Activated gamma-delta T cell (primary cell): ENCODE measurements at regions not wholly inside any gene's neighbourhood (a gene's known extent, or its start where the extent isn't known, plus 50 kb on each side); places are given as distances from the start of the nearest gene placed in this dataset.
A peak's percentile ranks its signal among the peaks of the same experiment; 100 is the strongest.

Source experiments
- DNase-seq: peaks from one replicate; lab custom pipeline; 2025; lab: John Stamatoyannopoulos, UW

DNA sequence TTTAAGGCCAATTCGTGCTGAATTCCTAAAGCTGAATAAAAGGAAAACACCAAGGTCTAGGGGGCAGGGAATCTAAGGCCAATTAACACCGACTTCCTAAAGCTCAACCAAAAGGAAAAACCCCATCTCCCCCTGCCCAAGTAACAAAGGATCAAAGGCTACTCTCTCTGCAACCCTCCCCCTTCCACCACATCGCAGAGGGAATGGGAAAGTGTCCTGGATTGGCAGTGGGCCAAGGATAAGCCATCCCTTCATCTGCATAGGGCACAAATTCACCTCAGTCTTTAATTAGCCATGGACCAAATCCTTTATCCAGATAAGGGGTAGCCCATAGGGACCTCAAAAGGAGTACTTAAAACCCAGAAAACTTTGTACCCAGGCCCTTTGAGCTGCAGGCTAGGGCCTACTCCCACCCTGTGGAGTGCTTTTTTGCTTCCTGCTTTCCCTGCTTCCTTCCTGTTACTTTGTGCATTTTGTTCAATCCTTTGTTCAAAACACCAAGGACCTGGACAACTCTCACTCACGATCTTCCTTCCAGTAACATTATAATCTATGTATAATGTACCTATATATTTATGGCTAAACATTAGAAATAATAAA lies 2119.8 kb upstream of the CELF4 start:
- no peak for DNase-seq

- no peak for DNase-seq
Observed at GRCh38 chr18:39681061-39681460, 2115.5 kb upstream of the CELF4 start.

DNA sequence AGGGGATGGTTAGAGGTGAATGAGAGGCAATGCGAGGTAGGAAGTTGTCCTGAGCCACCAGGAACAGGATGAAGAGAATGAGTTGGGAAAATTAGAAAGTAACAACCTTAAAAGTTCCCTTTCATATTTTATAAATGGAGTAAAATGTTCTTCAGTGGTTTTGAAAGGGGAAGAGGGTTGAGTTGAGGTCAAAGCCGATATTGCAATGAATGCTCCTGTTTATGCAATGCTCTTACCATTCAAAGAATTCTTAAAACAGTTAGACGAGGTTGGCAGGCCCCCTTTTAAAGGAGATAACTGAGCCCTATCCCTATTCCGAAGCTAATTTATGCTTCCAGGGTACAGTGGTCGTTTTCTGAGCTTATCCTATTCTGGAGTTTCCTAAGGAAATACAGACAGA lies 2110.3 kb upstream of the CELF4 start:
- no peak for DNase-seq

DNA sequence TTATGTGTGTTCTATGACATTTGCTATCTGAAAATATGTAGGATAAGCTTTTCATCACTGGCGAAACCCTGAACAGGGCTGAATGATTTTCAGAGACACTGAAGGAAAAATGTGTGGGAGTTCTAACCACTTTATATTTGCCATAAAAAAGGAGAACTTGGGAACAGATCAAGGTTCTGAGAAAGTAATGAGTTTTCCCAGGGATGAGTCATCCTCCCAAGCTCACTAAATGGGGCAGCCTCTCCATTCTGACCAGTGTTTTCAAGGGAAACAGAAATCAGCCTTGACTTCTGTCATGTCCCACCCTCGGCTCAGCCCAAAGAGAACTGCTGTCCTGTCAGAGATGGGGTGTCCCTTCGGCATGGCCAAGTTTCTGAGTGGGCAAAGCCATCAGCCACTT lies 2109.8 kb upstream of the CELF4 start:
- no peak for DNase-seq

DNA sequence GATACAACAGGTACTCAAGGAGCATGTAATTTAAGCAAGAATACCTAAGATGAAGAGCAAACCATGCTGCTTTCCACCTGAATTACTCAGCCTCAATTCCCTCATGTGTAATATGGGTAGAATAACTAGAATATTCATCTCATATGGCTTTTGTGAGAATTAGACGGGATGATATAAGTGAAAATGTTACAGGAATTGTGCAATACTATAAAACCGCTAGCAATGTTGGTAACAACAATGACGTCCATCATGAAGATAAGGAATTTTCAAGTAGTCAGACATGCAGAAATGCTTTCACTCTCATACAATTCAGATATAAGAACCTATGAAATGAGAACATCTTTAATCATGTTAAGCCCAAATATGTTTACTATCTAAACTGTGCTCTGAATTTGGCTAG lies 2106.6 kb upstream of the CELF4 start:
- no peak for DNase-seq

- no peak for DNase-seq
Observed at GRCh38 chr18:39667905-39668304, 2102.3 kb upstream of the CELF4 start.

DNA sequence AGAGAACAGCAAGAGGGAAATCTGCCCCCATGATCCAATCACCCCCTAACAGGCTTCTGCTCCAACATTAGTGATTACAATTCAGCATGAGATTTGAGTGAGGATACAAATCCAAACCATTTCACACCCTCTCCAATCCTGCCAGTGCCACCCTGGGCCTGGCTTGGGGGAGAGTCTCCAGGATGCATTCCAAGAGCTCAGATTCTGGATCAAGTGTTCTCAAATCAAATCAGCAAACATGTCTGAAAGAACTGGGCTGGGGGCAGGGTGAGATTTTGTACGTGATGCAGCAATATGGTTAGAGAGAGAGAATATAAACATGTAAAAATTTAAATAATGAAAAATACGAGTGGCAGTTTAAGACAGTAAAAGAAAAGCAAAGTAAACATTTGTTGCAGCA lies 2100.9 kb upstream of the CELF4 start:
- DNase-seq, result no peak

DNA sequence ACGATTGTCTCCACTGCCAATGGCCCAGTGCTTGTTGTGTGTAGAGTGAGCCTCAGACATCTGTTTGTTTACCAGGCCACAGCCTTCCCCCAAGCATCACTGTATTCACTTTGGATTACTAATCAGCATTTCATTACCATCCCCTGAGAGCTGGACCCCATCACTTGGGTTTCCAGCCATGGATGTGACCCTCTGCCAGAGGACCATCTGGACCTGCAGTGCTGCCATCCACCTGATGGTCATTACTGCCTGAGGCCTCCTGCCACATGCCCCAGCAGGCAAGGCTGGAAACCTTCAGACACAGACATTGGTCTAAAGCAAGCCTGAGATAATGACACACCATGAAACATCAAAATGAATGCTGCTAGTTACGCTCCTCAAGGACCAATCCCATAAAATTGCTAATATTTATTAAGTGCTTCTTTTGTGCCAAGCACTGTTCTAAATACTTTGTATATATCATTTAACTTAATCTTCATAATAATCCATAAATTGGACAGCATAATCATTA lies 2096.3 kb upstream of the CELF4 start:
- no peak for DNase-seq

DNA sequence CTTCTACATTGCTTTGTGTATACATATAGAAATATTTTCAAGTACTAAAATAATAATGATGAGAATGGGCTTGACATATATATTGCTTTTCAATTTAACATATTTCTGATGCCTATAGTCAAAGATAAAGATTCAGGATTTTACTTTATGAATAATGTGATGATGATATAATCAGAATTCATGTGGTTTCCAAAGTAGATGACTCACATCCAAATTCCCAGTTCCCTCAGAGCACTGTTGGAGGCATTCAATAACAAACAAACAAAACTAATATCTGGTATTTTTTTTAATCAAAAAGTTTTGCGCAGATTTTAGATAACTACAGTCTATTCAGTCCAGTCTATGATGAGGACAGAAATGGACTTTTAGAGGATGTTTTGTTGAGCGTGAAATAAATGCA lies 2094.5 kb upstream of the CELF4 start:
- no peak for DNase-seq

DNA sequence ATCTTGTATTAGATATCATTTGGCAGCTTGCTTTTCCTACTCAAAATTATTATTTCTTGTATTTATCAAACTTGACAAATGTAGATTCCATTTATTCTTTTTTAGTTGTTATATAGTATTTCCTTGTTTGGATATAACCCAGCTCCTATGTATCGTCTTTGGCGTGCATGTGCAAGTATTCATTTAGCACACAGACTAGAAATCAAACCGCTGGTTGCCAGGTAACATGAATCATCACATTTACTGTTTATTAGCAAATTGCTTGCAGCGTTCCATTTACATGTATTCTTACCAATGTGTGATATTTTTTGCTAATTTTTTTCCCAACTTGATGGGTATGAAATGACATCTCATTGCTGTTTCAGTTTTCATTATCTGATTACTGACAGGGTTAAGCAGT lies 2089.7 kb upstream of the CELF4 start:
- no peak for DNase-seq

DNA sequence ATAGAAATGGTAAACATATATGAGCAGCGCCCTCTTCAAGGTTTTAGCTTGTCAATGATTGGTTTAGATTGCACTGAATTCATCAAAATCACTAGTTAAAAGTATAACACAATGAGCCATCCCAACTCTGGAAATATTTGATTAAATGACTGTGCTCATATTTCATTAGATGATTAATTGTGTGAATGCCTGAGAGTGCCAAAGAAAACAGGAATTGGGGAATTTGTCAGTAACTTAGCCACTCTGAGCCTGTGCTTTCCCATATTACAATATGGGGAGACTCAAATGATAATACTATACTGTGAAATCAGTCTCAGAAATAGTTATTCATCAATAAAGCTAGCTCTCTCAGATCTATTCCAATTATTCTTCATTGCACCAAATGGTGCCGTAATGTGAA lies 2087.6 kb upstream of the CELF4 start:
- DNase-seq, result no peak

- DNase-seq, result no peak
Observed at GRCh38 chr18:39648616-39649015, 2083.0 kb upstream of the CELF4 start.

GRCh38 chr18:39647627-39648534 lies 2082.3 kb upstream of the CELF4 start:
- DNase-seq, result no peak

GRCh38 chr18:39638224-39638623 lies 2072.6 kb upstream of the CELF4 start:
- DNase-seq, result no peak

GRCh38 chr18:39636931-39637330 lies 2071.3 kb upstream of the CELF4 start:
- no peak for DNase-seq

DNA sequence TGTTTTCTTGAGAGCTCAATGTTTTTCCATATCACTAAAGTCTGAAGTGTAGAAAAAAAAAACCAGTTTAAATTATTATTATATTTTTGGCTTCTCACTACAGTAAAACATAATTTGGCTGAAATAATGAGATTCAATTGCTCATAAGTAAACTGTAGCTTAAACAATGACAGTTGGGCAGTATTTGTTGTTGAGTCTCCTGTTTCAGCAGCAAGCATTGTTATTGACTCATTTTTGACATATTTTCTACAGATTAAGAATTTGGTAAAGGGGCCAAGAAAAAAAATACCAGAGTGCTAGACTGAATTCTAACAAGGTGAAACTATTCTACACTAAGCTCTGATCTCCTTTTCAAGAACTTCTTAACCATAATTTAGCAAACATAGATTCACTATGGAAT lies 2070.4 kb upstream of the CELF4 start:
- no peak for DNase-seq

GRCh38 chr18:39635192-39635591 lies 2069.6 kb upstream of the CELF4 start:
- no peak for DNase-seq

- no peak for DNase-seq
Observed at GRCh38 chr18:39627936-39628335, 2062.3 kb upstream of the CELF4 start.

DNA sequence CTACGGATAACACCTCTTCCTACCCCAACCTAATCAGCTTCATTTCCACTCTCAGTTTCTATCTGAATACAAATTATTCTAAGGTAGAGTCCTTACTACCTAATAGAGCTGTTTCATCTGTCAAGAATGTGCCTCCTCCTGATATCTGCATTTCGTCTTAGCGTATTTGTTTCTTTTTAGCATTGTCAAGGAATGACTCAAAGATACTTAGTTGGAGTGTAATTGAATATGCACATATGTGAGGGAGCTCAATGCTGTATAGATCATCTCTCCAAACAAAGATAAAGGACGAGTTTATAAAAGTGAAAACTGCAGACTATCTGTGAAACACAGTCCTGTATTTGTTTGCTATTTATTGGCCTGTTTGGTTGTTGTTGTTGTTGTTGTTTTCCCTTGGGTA lies 2059.4 kb upstream of the CELF4 start:
- no peak for DNase-seq

DNA sequence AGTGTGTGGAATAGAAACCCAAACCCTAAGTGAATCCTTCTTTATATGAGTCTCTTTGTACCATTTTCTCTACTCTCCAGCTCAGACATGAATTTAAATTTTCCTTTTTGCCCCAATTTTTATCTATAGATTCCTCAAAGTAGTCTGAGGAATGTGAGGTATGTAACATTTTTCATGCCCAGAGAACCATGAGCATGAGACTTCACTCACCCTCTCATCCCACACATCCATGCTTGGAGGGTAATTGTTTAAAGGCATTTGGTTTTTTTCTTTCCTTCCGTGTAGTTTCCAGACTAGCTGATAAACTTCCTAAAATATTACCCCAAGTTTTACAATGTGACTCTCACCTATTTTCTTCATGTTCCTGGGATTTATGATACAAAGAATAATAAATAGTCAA lies 2056.8 kb upstream of the CELF4 start:
- no peak for DNase-seq

GRCh38 chr18:39620551-39621168 lies 2055.1 kb upstream of the CELF4 start:
- DNase-seq, result no peak

- DNase-seq, result peak; percentile 4
Observed at GRCh38 chr18:39618265-39619003, 2052.8 kb upstream of the CELF4 start.
